GM23248 (cell line): ENCODE measurements at regions not wholly inside any gene's neighbourhood (a gene's known extent, or its start where the extent isn't known, plus 50 kb on each side); places are given as distances from the start of the nearest gene placed in this dataset.
A peak's percentile ranks its signal among the peaks of the same experiment; 100 is the strongest.

Source experiments
- DNase-seq: peaks from one replicate; pipeline ENCODE4 v3.0.0-alpha.2; 2015
- H2AFZ ChIP-seq: fragments of 200-600 bp; sonication (generic); 2 replicates; pipeline ENCODE4 v1.6.1; 2016; ENCODE audit warnings: antibody characterized with exemption
- H3F3A ChIP-seq: fragments of 200-600 bp; sonication (generic); 2 replicates; pipeline ENCODE4 v1.6.1; 2016; ENCODE audit warnings: mild to moderate bottlenecking, antibody characterized with exemption, mixed run types; ENCODE audit not compliant: insufficient read depth
- H3K27ac ChIP-seq: fragments of 200-600 bp; sonication (generic); 2 replicates; pipeline ENCODE4 v1.5.1; 2016; ENCODE audit warnings: mild to moderate bottlenecking
- H3K27me3 ChIP-seq: fragments of 200-600 bp; sonication (generic); replicated peaks from 2 replicates; pipeline ENCODE4 v1.6.1; 2016; ENCODE audit warnings: mild to moderate bottlenecking; ENCODE audit not compliant: insufficient read depth
- H3K36me3 ChIP-seq: fragments of 200-600 bp; sonication (generic); 2 replicates; pipeline ENCODE4 v1.6.1; 2016; ENCODE audit warnings: low read depth, mild to moderate bottlenecking
- H3K4me1 ChIP-seq: fragments of 200-600 bp; sonication (generic); 2 replicates; pipeline ENCODE4 v1.6.1; 2016; ENCODE audit warnings: mild to moderate bottlenecking; ENCODE audit not compliant: insufficient read depth
- H3K4me2 ChIP-seq: fragments of 200-600 bp; sonication (generic); one replicate; pipeline ENCODE4 v1.6.1; 2016; ENCODE audit warnings: mild to moderate bottlenecking; ENCODE audit not compliant: unreplicated experiment
- H3K4me3 ChIP-seq: fragments of 200-600 bp; sonication (generic); 2 replicates; pipeline ENCODE4 v1.5.1; 2016; ENCODE audit warnings: mild to moderate bottlenecking
- H3K79me2 ChIP-seq: fragments of 200-600 bp; sonication (generic); 2 replicates; pipeline ENCODE4 v1.6.1; 2016; ENCODE audit warnings: mild to moderate bottlenecking; ENCODE audit not compliant: insufficient read depth
- H3K9ac ChIP-seq: fragments of 200-600 bp; sonication (generic); 2 replicates; pipeline ENCODE4 v1.6.1; 2016; ENCODE audit warnings: mild to moderate bottlenecking
- H3K9me2 ChIP-seq: fragments of 200-600 bp; sonication (generic); 2 replicates; pipeline ENCODE4 v1.6.1; 2016; ENCODE audit warnings: mixed run types, mild to moderate bottlenecking, moderate library complexity; ENCODE audit not compliant: insufficient read depth
- H3K9me3 ChIP-seq: fragments of 200-600 bp; sonication (generic); one replicate; pipeline ENCODE4 v1.6.1; 2017; ENCODE audit warnings: low read depth
- H4K20me1 ChIP-seq: fragments of 200-600 bp; sonication (generic); 2 replicates; pipeline ENCODE4 v1.6.0; 2016; ENCODE audit not compliant: insufficient read depth
- EZH2 ChIP-seq: fragments of 200-600 bp; sonication (generic); IDR thresholded peaks from 2 replicates; pipeline ENCODE4 v1.6.1; 2018; ENCODE audit warnings: antibody characterized with exemption, mild to moderate bottlenecking; ENCODE audit not compliant: insufficient read depth, poor library complexity, severe bottlenecking
- EZH2phosphoT487 ChIP-seq: fragments of 200-600 bp; sonication (generic); IDR thresholded peaks from 2 replicates; pipeline ENCODE4 v1.6.1; 2018; ENCODE audit warnings: antibody characterized with exemption, moderate library complexity, mild to moderate bottlenecking, low read depth; ENCODE audit not compliant: insufficient read depth
- WGBS, 2 experiments: methylation state at CpG; one replicate each; pipeline ENCODE4 v1.1.6; 2015 to 2017; ENCODE audit warnings: low lambda C conversion rate in 2 of 2, low coverage in 1 of 2; ENCODE audit errors: missing lambda C conversion rate in 2 of 2; 5-methylcytosine and 5-hydroxymethylcytosine counted together
- in situ Hi-C: fragments of 300-500 bp; cut with MboI; formaldehyde crosslinking; loops from 2 replicates; pipeline ENCODE4 v1.15.0; 2020

GRCh38 chr12:45605624-45606023 lies 123.9 kb upstream of the ARID2 start:
- Histone ChIP-seq H3F3A (no peaks in the 10 kb centered on the region), H3K4me2 (no peak overlapping the region), H3K9me2 (no peaks in the 10 kb centered on the region), H3K9ac (no peak overlapping the region), H3K4me3 (no peak overlapping the region), H2AFZ (no peak overlapping the region), H3K9me3 (no peaks in the 10 kb centered on the region), H3K79me2 (no peaks in the 10 kb centered on the region), H3K4me1 (no peaks in the 10 kb centered on the region), H4K20me1 (no peaks in the 10 kb centered on the region), H3K27ac (no peak overlapping the region), H3K36me3 (no peaks in the 10 kb centered on the region), H3K27me3 (no peaks in the 10 kb centered on the region)
- TF ChIP-seq EZH2 (no peak), EZH2phosphoT487 (no peak)
- no peak for DNase-seq
- WGBS, 2 experiments: 79 to 88% methylated on average over 1 of the region's 1 CpG
- in situ Hi-C loops: no loop called here

GRCh38 chr12:45611061-45611460 lies 118.4 kb upstream of the ARID2 start:
- H3K4me1 ChIP-seq: 0 out of 2 replicates have a peak, but pooled peaks cover 9% of the 10 kb centered on the region
- peak overlapping the region; percentile 34 for H3K4me3 ChIP-seq
- in situ Hi-C loops: no loop called here
- no peaks in the 10 kb centered on the region for H3K36me3 ChIP-seq
- H2AFZ ChIP-seq: peak overlapping the region; percentile 35
- H3K27ac ChIP-seq: no peak overlapping the region
- peak; percentile 11 for DNase-seq
- 4 to 7% methylated on average over 17 to 20 of the region's 20 CpGs for WGBS, 2 experiments
- H3K9me3 ChIP-seq: no peaks in the 10 kb centered on the region
- H3K9me2 ChIP-seq: no peaks in the 10 kb centered on the region
- no peaks in the 10 kb centered on the region for H4K20me1 ChIP-seq
- no peaks in the 10 kb centered on the region for H3K79me2 ChIP-seq
- TF ChIP-seq EZH2phosphoT487: no peak
- TF ChIP-seq EZH2: no peak
- H3K9ac ChIP-seq: no peak overlapping the region
- H3F3A ChIP-seq: no peaks in the 10 kb centered on the region
- peak overlapping the region; percentile 16 for H3K4me2 ChIP-seq
- no peaks in the 10 kb centered on the region for H3K27me3 ChIP-seq

GRCh38 chr12:45611495-45611894 lies 118.0 kb upstream of the ARID2 start:
- whole genome bisulfite sequencing, 2 experiments: 81 to 84% methylated on average over 5 of the region's 5 CpGs
- Histone ChIP-seq H3K36me3 (no peaks in the 10 kb centered on the region), H3K79me2 (no peaks in the 10 kb centered on the region), H4K20me1 (no peaks in the 10 kb centered on the region), H3K4me3 (peak overlapping the region; percentile 34), H3K4me2 (no peak overlapping the region), H3K9me3 (no peaks in the 10 kb centered on the region), H3K27me3 (no peaks in the 10 kb centered on the region), H3F3A (no peaks in the 10 kb centered on the region), H3K9ac (no peak overlapping the region), H3K9me2 (no peaks in the 10 kb centered on the region), H3K4me1 (0 out of 2 replicates have a peak, but pooled peaks cover 9% of the 10 kb centered on the region), H3K27ac (no peak overlapping the region), H2AFZ (peak overlapping the region; percentile 35)
- in situ Hi-C loops: no loop called here
- no peak for DNase-seq
- TF ChIP-seq EZH2 (no peak), EZH2phosphoT487 (no peak)

GRCh38 chr12:45612044-45612794 lies 117.3 kb upstream of the ARID2 start:
- WGBS, 2 experiments: 76 to 77% methylated on average over 7 of the region's 7 CpGs
- H3K27ac ChIP-seq: no peak overlapping the region
- peak; percentile 39 for DNase-seq

More at GRCh38 chr12:45612044-45612794, 117.3 kb upstream of the ARID2 start:
- in situ Hi-C loops: no loop called here
- H2AFZ ChIP-seq: no peak overlapping the region
- no peaks in the 10 kb centered on the region for H3K36me3 ChIP-seq
- H3K4me3 ChIP-seq: no peak overlapping the region
- H3K79me2 ChIP-seq: no peaks in the 10 kb centered on the region
- H3K9ac ChIP-seq: no peak overlapping the region
- H3K27me3 ChIP-seq: no peaks in the 10 kb centered on the region; the same call in 1 of the 2 replicates
- no peaks in the 10 kb centered on the region for H4K20me1 ChIP-seq
- H3K4me1 ChIP-seq: 0 out of 2 replicates have a peak, but pooled peaks cover 9% of the 10 kb centered on the region
- H3F3A ChIP-seq: no peaks in the 10 kb centered on the region
- H3K9me3 ChIP-seq: no peaks in the 10 kb centered on the region
- H3K4me2 ChIP-seq: no peak overlapping the region
- no peaks in the 10 kb centered on the region for H3K9me2 ChIP-seq
- TF ChIP-seq EZH2 (no peak), EZH2phosphoT487 (no peak)
